NCI-H1436 treated with DMSO at 0.1 percent for 48 hours (cell line): ENCODE measurements at regions not wholly inside any gene's neighbourhood (a gene's known extent, or its start where the extent isn't known, plus 50 kb on each side); places are given as distances from the start of the nearest gene placed in this dataset.

Experiments used
- DNase-seq: peaks from one replicate; lab custom pipeline; 2025; lab: John Stamatoyannopoulos, UW

GRCh38 chr2:64283641-64284361, 139.6 kb upstream of the PELI1 start:
- DNase-seq, result no peak

DNA sequence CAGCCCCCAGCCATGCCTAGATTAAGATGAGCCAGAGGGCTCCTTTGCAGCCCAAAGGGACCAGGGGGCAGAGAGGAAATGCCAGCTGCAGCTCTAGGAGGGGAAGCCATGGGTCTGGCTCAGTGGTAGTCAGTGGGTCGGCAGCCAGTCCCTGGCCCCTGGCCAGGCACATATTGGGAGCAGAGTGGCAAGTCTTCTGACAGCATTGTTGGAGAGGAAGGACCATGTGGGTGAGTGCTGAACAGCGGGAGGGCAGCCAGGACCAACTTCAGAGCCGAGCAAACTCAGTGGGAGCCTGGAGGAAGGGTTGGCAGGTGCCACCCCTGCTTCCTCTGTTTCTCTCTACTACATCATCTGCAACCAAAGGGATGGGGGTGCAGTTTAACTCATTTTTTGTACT, 140.5 kb upstream of the PELI1 start:
- DNase-seq, result no peak

- no peak for DNase-seq
Observed at GRCh38 chr2:64287202-64287740, 143.1 kb upstream of the PELI1 start.

DNA sequence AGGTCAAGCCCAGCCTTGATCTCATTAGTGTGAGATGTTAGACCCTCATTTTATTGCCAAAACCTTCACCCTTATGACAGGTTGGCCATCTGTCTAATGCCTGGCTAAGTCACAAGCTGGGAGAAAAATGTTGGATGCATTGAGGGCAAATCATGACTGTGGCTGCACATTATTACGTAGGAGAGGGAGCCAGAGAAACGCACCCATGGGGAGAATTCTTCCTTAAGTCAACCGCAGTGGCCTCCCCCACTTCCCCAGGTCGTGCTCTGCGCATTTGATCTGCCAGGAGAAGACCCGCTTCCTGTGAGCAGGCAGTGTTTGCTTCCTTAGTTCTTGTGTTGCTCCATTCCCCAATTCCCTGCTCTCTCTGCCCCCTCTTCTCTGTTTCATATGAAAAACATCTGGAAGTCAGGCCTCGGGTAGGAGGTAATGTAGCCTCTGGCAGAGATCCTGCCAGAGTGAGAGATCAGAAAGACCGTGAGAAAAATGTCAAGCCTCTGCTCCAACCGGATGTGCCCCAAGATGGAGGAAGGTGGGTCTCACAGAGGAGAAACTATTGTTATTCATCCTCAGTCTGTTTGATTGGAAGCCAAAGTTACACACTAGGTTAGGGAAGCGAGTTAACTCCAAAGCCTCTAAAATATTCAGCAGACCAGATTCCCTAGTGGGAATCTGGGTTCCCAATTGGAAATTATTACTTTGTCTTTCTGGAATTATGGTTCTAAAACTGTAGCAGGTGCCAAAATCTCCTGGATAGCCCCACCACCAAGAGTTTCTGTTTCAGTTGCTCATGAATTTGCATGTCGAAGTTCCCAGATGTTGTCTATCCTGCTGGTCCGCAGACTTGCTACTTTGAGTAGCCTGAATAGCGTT, 144.3 kb upstream of the PELI1 start:
- no peak for DNase-seq

DNA sequence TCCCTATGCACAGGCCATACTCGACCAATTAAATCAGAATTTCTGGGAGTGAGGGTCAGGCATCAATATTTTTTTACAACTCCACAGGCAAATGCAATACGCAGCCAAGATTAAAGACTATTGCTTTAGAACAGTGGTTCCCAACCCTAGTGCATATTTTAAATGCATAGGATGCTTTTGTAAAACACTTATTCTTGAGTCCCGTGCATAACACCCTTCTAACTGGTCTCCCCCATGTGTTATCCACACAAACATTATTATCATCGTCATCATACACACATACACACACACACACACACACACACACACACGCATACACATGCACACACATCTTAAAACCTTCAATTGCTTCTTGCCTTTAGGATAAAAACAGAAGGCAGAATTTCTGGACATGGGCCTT, 145.0 kb upstream of the PELI1 start:
- DNase-seq, result no peak

GRCh38 chr2:64289737-64290136, 145.5 kb upstream of the PELI1 start:
- no peak for DNase-seq

- no peak for DNase-seq
Observed at GRCh38 chr2:64291181-64291580, 147.0 kb upstream of the PELI1 start.

DNA sequence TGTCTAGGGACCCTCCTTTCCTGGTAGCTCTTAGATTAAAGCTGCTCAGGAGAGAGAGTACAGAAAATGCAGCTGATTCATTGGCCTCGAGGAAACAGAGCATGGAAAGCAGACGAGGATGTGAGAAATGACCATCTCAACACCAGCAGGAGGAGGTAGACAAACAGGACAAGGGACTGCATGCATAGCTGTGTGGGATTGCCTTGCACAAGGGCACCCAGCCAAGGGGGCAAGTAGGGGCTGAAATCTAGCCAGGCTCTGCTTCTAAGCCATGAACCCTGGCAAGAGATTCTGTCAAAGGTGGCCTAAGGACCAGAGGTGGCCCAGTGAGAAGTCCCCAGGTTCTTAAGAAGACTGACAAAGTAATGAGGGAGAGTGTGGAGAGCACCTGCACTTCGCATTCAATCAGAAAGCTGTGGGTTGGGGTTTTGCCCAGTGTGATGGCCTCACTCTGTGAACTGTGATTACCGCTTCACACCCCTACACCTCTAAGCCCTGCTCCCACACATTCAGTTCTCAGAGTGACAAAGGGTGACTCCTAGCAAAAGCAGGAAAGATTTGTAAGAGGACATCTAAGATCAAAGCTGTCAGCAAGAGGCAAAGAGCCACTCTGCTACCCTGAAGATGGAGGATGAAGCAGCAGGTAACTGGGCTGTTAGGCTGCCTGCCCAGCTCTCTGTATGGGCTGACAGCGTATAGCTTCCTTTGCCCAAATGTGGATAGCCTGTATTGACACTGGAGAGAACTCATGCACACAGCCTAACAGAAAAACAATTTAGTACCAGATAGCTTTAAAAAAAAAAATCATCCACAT, 151.3 kb upstream of the PELI1 start:
- no peak for DNase-seq

GRCh38 chr2:64296140-64296480, 151.9 kb upstream of the PELI1 start:
- DNase-seq, result no peak

- no peak for DNase-seq
Observed at GRCh38 chr2:64296695-64297346, 152.6 kb upstream of the PELI1 start.

DNA sequence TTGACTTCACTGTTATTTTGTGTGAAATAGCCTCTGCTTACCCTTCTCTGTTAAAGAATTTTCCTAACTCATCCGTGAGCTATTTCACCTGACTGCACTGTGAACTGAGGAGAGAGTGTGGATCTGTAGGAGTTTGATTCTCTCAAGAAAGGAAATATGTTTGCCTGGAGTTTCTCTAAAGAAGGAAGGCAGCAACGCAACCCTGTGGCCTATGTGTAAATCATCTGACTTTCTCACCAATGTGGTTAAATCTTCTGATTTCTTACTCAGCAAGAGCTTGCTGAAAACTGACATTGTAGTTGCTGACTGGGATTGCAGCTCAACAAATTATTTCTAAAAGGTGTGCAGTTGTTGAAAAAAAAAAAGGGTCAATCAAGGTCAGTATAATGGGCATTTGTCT, 153.9 kb upstream of the PELI1 start:
- no peak for DNase-seq

DNA sequence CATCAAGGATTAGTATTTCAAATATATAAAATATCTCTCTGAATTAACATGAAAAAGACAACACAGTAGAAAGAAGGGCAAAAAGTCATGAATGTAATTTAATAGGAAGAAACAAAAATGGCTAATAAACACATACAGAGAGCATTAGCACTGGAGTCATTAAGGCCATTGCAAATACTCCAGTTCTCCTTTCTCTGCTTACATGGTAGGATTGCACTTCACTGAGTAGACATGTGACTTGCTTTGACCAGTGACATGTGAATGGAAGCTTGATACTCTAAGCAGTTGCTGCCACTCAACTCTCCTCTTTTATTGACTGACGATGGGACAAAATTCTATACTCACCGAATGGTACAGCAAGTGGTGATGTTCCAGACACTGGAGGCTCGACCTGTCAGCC, 153.9 kb upstream of the LGALSL start:
- DNase-seq, result no peak

DNA sequence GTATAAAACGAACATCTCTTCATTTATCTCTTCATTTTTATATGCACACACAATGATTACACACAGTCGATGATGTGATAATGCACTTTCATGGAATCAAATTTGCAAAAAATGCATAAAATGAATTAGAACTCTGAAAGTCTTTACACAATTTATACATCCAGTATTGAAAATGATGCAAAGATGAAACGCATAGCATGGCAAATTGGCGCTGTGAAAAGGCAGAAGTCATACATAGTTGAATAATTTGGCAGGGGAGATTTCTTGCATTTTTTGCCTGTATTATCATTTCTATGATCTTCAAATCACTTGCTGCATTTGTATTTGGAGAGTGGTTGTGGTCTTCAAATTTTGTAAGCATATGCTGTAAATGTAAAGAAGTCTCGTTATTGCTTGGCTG, 150.7 kb upstream of the LGALSL start:
- no peak for DNase-seq

DNA sequence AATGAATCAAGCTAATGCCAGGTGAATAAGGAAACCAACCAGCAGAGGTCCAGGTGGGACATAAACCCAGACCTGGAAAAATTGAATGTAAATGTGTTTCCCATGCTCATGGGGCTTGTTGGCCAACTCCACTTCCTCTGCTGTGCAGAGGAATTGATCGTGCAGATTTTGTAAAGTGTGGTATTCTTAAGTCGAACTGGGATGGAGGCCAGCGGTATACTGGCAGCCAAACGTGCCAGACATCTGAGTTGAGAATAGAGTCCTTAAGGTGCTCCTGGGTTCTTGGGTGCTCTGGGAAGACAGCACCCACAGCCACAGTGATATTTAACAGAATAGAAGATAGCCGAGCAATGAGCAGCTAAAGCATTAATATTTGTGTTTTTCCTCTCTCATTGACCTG, 146.5 kb upstream of the LGALSL start:
- DNase-seq, result no peak

DNA sequence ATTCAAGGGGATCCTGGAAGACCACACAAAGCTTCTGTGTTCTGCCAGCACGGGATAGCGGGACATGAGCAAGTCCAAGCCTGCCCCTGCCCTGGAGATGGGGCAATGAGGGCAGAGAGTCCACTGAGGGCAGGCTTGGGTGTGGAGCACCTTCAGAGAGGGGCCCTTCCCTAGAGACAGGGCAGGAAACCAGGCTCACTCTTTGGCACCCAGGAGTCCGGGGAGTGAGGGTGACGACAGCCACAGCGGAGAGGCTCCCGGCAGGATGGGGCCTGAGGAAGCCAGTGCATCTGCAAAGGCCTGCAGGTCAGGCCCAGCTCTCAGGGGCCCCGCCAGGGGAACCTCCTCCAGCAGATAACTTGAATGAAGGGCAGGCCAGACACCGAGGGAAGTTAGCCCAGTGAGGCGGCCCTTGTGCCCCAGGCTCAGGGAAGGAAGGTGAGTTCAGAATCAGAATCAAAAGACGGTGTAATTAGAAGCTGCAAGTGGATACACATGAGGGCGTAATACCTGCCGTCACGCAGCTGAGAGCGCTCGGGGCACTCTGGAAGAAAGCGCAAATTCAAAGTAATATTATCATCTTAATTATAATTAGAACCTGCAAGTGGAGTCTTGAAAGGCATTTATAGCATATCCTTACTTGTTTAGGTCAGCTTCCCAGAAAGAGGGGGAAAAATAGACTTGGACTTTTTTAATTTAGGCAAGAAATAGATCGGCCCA, 142.6 kb upstream of the LGALSL start:
- no peak for DNase-seq

DNA sequence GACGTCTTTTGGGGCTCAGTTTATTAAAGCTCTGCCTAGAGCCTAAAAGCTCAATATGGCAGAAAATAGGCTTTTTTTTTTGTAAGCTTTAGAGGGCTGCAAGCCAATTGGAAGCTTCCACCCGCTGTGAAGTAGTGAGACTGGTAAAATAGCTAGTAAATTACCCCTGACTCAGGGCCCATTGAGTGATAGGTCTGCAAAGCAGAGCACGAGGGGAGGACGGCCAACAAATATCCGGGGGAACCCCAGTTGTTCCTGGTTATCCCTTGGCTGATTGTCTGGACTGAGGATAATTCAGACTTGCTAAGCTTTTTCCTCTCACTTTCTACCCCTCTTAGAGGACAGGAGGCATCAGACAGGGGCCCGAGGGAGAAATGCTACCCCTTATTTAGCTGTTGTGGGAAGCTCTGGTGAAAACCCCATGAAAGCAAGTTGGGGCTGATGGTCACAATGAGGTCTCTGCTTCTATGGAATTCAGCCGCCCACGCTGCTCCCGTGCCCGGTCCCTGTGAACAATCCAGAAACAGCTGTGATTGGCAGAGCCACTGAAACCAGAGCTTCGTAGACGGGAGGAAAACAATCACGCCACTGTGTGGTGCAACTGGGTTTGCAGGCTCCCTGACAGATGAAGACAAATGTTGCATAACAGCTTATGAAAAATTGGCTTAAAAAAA, 141.9 kb upstream of the LGALSL start:
- peak; percentile 17 for DNase-seq

DNA sequence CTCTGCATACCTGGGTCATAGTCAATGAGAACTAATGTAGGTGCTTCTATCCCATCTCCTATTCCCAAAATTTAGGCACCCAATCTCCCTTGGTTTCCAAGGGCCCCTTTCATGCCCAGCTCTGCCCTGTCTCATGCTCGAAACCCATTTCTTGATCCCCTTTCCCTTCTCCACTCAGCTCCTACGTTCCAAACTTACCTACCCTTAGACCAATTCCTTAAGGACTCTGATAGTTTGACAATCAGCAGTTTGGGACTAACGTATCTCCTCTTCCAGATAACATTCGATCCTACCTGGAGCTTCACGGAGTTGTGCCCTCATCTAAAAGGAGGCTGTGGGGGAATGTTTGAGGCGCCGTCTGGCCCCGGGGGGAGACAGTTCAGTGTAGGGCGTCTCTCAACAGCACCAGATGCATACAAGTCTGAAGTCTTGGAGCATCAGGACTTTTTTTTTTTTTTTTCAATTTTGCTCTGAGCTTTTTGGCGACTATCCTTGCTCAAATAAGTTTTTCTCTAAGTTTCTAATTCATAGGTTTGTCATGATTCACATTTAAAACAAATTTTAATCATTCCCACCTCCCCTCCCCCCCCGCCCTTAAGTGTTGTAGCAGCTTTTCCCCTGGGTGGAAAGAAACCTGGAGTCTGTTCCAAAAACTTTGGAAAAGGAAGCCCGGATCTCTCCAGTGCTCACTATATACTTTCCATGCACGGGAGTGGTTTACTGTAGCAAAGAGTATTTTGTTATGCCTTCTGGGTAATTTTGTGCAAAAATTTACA, 141.2 kb upstream of the LGALSL start:
- DNase-seq, result no peak

DNA sequence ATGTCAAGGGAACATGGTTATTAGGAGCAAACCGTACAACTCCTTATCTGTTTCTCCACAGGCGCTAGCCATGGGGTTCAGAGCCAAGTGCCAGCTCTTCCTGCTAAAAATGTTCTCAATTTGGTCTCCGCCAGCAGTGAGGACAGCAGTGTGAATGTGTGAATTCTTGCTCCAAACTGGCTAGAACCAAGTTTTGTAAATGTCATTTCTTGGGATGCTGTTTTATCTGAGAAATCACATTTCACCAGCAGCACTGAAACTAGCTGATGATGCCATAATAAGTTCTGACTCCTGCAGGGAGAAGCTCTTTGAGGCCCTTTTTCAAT, 140.6 kb upstream of the LGALSL start:
- DNase-seq, result no peak

GRCh38 chr2:64315291-64315960, 138.5 kb upstream of the LGALSL start:
- no peak for DNase-seq
